Esophagus mucosa (tissue), 1 donor: ENCODE measurements at regions not wholly inside any gene's neighbourhood (a gene's known extent, or its start where the extent isn't known, plus 50 kb on each side); places are given as distances from the start of the nearest gene placed in this dataset.
"Not testable (repeated sequence)": the region's sequence is repeated elsewhere in the genome, so short reads cannot be mapped to it uniquely, and the experiment has no call there.

Source experiments
- ATAC-seq: fragments of 200-7000 bp; cut with Tn5 transposase; one replicate; pipeline ENCODE4 v1.9.1; 2020
- donor health status: DM: yes; HTN: yes; CAD: no.

DNA sequence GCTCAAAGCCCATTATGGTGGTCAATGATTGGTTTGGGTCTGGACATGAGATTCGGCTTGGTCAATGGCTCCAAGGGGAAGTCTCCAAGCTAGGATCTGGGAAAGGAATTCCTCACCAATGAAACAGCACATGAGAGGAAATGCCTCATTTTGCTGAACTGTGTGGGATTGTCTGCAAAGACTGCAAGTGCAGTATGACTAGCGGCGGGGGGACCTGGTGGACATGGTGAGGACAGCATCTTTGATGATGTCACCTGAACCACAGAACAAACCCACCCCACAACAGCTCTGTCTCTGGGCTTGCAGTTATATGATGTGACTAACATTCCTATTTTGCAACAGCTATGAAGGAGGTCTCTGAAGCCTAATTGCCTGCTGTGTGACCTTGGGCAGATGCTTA lies 50.6 kb upstream of the NKD1 start:
- no peak for ATAC-seq

GRCh38 chr16:50496990-50497389 lies 51.2 kb upstream of the NKD1 start:
- peak; percentile 48 for ATAC-seq

DNA sequence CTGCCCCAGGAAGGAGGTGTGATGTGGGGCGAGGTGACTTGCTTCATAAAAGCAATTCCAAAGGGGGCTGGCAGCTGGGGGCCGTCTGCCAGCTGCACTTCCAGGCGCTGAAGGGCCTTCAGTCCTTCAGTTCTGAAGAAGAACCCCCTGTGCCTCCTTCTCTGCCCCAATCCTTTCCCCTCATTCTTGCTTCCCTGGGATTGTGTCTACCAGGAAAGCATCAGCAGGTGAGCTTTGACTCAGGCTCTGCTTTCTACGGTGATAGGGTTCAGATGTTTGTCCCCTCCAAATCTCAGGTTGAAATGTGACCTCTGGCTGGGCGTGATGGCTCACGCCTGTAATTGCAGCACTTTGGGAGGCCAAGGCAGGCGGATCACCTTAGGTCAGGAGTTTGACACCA lies 52.5 kb upstream of the NKD1 start:
- no peak for ATAC-seq

DNA sequence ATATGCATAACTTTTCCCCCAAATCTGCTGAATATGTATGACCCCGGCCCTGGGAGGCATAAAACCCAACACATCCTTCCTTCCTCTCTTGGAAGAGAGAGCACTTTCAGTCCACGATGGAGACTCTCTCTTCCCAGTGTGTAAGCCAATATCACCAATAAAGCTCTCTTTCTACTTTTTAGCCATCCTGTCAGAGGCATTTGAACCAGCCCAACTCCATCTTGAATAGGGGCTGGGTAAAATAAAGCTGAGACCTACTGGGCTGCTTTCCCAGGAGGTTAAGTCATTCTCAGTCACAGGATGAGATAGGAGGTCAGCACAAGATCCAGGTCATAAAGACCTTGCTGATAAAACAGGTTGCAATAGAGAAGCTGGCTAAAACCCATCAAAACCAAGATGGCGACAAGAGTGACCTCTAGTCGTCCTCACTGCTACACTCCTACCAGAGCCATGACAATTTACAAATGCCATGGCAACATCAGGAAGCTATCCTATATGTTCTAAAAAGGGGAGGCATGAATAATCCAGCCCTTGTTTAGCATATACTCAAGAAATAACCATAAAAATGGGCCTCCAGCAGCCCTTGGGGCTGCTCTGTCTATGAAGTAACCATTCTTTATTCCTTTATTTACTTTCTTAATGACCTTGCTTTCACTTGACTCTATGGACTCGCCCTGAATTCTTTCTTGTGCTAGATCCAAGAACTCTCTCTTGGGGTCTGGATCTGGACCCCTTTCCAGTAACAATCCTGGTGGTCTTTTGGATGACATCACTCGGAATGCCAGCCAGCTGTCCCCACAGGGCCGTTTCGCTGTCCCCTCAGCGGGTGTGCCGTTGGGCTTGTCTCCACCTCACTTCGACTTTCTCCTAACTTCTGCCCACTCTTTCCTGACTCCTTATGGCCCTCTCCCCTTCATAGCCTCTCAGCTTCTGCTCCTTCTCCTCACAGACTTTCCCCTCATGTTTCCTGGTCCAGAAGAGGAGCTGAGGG lies 53.4 kb upstream of the NKD1 start:
- no peak for ATAC-seq

DNA sequence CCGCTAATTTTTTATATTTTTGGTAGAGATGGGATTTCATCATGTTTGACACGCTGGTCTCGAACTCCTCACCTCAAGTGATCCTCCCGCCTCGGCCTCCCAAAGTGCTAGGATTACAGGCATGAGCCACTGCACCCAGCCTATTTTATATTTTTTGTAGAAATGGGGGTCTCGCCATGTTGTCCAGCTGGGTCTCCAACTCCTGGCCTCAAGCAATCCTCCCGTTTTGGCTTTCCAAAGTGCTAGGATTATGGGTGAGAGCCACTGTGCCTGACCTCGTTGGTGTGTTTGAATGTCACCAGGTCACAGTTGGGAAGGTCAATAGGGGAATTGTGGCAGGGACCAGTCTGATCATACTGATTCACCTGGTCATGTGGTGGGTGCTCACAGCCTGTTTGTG lies 56.7 kb upstream of the NKD1 start:
- ATAC-seq = no peak

DNA sequence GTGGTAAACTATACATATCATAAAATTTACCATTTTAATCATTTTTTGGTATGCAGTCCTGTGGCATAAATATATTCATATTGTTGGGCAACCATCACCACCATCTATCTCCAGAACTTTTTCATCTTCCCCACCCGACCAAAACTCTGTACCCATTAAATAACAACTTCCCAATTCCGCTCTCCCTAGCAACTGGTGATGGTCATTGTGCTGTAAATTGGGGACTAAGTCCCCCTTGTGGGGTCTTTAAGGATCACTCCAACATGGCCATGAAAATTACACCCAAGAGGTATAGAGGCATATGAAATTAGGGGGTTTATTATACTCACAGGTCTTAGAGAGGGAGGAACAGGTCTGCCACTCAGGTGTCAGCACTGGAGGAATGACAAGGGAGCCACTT lies 57.4 kb upstream of the NKD1 start:
- ATAC-seq = no peak

DNA sequence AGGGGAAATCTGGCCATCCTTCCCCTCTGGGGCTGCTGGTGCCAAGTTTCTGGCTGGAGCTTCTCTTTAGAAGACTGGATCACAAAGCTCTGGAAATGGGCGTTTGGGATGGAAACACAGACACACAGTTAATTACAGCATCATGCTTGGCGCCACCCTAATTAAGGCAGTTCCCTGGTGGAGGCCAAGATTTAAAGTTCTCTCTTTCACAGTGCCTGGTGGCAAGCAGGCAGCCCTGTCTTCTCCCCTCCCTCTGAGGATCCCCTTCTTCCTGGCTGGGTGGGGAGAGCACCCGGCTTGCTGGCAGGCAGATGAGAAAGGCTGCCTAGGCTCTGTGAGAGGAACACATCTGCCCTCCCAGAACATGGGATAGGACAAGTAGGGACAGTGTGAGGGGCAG lies 59.0 kb upstream of the NKD1 start:
- no peak for ATAC-seq

GRCh38 chr16:50487528-50487927 lies 60.7 kb upstream of the NKD1 start:
- ATAC-seq = no peak

DNA sequence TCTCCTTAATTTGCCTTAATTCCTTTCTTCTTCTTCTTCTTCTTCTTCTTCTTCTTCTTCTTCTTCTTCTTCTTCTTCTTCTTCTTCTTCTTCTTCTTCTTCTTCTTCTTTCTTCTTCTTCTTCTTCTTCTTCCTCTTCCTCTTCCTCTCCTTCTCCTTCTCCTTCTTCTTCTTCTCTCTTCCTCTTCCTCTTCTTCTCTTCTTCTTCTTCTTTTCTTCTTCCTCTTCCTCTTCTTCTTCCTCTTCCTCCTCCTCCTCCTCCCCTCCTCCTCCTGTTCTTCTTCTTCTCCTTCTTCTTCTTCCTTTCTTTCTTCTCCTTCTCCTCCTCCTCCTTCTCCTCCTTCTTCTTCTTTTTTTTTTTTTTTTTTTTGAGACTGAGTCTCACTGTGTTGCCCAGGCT lies 62.0 kb upstream of the NKD1 start:
- ATAC-seq = not testable (repeated sequence)

GRCh38 chr16:50485232-50485631 lies 63.0 kb upstream of the NKD1 start:
- no peak for ATAC-seq

DNA sequence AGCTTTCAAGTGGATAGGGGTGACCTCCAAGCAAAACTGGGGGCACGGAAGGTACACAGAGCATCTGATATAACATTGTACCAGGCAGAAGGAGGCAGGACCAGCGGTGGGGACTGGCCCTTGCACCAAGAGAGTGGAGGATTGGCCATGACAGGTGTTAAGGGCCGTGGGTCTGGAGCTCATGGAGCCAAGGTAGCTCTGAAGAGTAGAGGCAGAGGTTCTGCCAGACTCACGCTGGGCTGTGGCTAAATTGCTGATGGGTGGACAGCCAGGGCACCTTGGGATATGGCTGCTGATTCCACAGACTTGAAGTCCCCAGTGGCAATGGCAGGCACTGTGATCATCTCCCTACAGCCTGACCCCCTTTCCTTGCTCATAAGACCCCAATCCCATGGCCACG lies 65.9 kb upstream of the NKD1 start:
- no peak for ATAC-seq

- no peak for ATAC-seq
These were observed 68.0 kb upstream of the NKD1 start for GRCh38 chr16:50480206-50480605.

DNA sequence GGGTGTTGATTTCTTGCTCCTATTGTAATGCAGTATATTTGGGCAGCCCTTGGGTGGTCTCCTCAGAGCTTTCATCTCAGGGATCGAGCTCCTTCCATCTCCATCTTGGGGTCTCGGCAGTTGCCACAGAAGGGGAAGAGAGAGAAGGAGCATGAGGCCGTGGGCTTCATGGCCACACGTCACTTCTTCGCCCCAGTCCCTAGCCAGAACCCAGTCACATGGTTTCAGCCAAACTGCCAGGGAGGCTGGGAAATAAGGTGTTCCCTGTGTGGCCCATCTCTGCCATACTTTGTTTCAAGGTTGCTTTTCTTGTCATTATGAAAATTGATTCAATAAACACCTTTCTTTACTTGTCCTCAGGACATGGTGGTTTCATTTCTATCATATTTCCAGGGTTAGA lies 68.4 kb upstream of the NKD1 start:
- no peak for ATAC-seq

DNA sequence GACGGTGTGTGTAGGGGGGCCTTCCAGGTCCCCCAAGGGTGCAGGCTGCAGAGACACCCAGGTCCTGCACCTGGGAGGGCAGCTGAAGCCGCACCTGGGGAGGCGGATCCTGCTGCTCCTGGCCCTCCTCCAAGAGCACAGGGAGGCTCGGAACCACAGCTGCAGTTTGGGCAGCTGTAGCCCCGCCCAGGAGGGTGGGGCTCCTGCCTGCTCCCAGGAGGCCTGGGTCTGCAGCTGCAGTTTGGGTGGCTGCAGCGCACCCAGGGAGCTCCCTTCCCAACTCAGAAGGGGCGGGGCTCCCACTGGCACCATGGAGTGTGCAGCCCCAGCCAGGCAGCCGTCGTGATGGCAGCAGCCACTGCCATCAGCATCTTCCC lies 69.4 kb upstream of the NKD1 start:
- peak; percentile 71 for ATAC-seq

DNA sequence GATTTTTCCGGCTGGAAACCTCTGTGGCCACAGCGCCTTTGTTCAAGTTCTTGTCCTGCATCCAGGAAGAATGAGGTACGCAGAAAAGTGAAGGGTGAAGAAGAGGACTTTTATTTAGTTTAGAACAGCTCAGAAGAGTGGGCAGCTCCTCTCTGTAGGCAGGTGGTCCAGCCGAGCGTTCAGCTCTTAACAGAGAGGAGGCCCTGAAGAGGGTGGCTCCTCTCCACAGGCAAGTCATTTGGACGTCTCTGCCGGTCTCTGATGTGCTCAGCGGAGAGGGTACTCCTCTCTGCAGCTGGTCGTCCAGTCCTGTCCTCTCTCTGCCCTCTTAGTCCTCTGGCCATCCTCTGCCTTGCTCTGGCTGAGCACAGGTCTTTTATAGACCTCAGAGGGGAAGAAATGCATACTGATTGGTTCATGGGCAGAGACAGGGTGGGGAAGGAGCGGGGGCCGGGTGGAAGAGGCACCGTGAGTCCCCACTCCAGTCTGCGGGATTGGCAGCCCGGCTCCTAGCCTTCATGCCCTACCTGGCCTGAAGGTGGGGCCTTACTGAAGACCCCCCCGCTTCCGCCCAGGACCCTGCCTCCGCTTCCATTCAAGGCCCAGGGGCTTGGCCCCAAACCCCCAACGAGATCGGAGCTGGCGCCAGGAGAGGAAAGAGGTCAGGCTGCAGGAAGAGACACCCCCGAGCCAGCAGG lies 70.0 kb upstream of the NKD1 start:
- peak; percentile 7 for ATAC-seq

- ATAC-seq = no peak
These were observed 71.5 kb upstream of the NKD1 start for GRCh38 chr16:50476486-50477255.

DNA sequence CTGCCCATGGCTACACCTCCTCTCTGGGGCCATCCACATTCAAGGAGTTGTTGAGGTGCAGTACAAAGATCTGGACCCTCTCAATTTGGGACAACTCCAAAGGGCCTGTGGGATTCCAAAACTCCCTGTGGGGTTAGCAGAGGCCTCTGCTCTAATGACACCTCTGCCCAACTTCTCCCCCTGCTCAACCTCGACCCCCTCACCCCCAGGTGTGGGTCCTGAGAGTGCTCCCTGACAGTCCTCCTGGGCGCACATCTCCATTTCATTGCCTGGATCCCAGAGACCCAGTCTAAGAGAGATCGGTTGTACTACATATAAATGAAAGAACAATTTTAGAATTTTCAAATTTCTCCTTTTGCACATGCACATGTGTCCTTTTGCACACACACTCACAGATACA lies 73.0 kb upstream of the NKD1 start:
- no peak for ATAC-seq

- peak; percentile 17 for ATAC-seq
These were observed 74.1 kb upstream of the NKD1 start for GRCh38 chr16:50474138-50474537.

DNA sequence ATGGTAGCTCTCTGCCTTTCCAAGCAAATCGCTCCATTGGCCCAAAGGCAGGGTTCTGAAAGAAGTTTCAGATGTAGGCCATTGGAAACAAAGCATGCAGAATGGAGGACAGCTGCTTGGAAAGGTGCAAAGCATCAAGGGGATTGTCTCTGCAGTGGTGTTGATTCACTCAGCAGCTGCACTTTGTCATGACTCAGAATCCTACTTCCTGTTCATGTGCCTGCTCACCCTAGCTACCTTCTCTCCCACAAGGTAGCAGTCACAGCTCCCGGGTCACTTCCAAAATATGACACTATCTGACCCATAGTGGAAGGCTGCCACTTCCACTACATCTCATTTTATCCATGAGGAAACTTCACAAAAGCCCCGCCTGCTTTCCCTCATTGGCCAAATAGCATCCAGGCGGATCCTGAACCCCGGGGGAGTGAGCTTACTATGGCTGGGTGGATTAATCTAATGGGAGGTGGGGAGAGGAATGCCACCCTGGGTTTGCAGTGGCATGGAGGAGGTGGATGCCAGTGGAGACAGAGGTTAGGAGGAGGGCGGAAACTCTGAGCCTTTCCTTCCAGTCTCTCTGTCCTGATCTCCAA lies 74.7 kb upstream of the NKD1 start:
- ATAC-seq = peak; percentile 79

DNA sequence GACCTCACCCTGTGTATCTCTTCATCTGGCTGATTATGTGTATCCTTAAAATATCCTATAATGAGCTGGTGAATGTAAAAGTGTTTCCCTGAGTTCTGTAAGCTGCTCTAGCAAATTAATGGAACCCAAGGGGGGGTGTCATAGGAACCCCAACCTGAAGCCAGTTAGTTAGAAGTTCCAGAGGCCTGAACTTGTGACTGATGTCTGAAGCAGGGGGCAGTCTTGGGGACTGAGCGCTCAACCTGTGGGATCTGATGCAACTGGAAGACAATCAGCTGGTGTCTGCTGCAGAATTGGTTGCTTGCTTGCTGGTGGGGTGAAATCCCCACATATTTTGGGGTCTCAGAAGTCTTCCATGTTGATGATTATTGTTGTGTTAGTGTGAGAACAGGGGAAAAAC lies 75.7 kb upstream of the NKD1 start:
- ATAC-seq = no peak

DNA sequence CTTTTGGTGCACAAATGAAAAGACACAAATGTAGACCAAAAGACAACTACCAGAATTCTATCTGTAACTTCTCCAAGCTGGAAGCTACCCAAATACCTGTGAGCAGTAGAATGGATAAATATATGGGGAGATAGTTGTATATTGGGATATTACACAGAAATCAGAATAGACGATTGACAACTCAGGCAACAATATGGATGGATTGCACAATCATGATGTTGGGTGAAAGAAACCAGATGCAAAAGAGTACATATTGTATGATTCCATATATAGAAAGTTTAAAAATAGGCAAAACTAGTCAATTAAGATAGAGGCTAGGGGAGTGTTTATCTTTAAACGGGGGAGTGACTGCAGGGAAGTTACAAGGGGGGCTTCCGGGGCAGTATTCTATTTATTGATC lies 77.5 kb upstream of the NKD1 start:
- ATAC-seq = no peak

DNA sequence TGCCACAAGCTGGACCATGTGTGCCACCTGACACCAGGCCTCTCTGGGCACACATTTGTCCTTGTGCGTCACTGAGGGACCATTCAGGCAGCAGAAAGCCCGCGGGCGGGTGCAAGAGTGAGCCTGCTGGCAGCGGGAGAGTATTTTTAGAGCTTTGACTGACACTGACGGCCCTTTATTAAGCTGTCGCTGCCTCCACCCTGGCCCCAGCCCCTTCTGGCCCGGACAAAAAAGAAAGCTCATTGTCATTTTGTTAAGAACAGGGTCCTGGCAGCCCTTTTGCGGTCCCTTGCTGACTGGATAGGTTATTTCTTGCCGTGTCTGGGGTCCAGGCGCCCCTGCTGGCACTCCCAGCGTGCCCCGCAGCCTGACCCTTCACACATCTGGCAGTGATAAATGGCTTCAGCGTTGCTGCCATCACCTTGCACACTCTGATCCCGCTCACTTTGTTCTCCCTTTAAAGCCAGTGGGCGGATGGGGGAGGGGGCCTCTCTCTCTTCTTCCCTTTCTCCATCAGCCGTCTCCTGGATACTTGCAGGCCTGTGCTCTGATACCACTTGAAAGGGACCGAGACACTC lies 78.4 kb upstream of the NKD1 start:
- no peak for ATAC-seq
